ENCODE measurements at regions not wholly inside any gene's neighbourhood (a gene's known extent, or its start where the extent isn't known, plus 50 kb on each side); places are given as distances from the start of the nearest gene placed in this dataset.
A peak's percentile ranks its signal among the peaks of the same experiment; 100 is the strongest.

GRCh38 chr5:62011089-62011664 lies 294.8 kb upstream of the KIF2A start:
- TF ChIP-seq ZFP30 (CRISPR knock-in tag; IDR thresholded peaks at IDR 0.05): no peak
- no peak for TF ChIP-seq PATZ1 (CRISPR knock-in tag; IDR thresholded peaks at IDR 0.05; ENCODE audit: borderline replicate concordance)
- no peak for TF ChIP-seq TSHZ2 (CRISPR knock-in tag; IDR thresholded peaks at IDR 0.05)
- TF ChIP-seq CREB5 (CRISPR knock-in tag; IDR thresholded peaks at IDR 0.05; ENCODE audit: low read depth): no peak
- no peak for TF ChIP-seq GLIS3 (CRISPR knock-in tag; IDR thresholded peaks at IDR 0.05)
- TF ChIP-seq RARB (CRISPR knock-in tag; IDR thresholded peaks at IDR 0.05): no peak
- TF ChIP-seq ARNTL (CRISPR knock-in tag; IDR thresholded peaks at IDR 0.05; ENCODE audit: borderline replicate concordance, low read depth): no peak
- TF ChIP-seq CSRNP3 (CRISPR knock-in tag; IDR thresholded peaks at IDR 0.05): no peak
- no peak for TF ChIP-seq TCF4 (CRISPR knock-in tag; IDR thresholded peaks at IDR 0.05; ENCODE audit: borderline replicate concordance)
- TF ChIP-seq CSDC2 (CRISPR knock-in tag; IDR thresholded peaks at IDR 0.05): no peak
- TF ChIP-seq ISL1 (CRISPR knock-in tag; IDR thresholded peaks at IDR 0.05): peak; percentile 28; the same call in 1 of the 2 replicates
- TF ChIP-seq ZFP3 (CRISPR knock-in tag; IDR thresholded peaks at IDR 0.05): no peak
- TF ChIP-seq ZNF8 (CRISPR knock-in tag; IDR thresholded peaks at IDR 0.05): no peak
- no peak for TF ChIP-seq BACH2 (CRISPR knock-in tag; IDR thresholded peaks at IDR 0.05; ENCODE audit: borderline replicate concordance)
